Right atrium auricular region (tissue), 2 donors: ENCODE measurements at regions not wholly inside any gene's neighbourhood (a gene's known extent, or its start where the extent isn't known, plus 50 kb on each side); places are given as distances from the start of the nearest gene placed in this dataset.
"Not testable (repeated sequence)": the region's sequence is repeated elsewhere in the genome, so short reads cannot be mapped to it uniquely, and the experiment has no call there.

ENCODE experiments used
- DNase-seq: peaks from one replicate; pipeline ENCODE4 v3.0.0-alpha.2; 2019; ENCODE audit warnings: low spot score
- H3K27ac ChIP-seq, 2 donors: fragments of 200-600 bp; sonication (generic); 1 replicate in 1 of 2; 2 replicates in 1 of 2; pipeline ENCODE4 v1.5.1; 2016 to 2019
- H3K27me3 ChIP-seq, 2 donors: fragments of 200-600 bp; sonication (generic); one replicate each; pipeline versions ENCODE4 v1.5.1 to v1.6.0; 2017 to 2019
- H3K36me3 ChIP-seq: fragments of 200-600 bp; sonication (generic); one replicate; pipeline ENCODE4 v1.5.1; 2016
- H3K4me1 ChIP-seq, 2 donors: fragments of 200-600 bp; sonication (generic); one replicate each; pipeline versions ENCODE4 v1.5.1 to v1.6.0; 2017 to 2019
- H3K4me3 ChIP-seq, 2 donors: fragments of 200-600 bp; sonication (generic); 1 replicate in 1 of 2; 2 replicates in 1 of 2; pipeline ENCODE4 v1.5.1; 2017 to 2019; ENCODE audit warnings: mild to moderate bottlenecking in 1 of 2, moderate library complexity in 1 of 2
- H3K9me3 ChIP-seq, 2 donors: fragments of 200-600 bp; sonication (generic); one replicate each; pipeline ENCODE4 v1.5.1; 2019
- CTCF ChIP-seq, 2 donors: fragments of 200-600 bp; sonication (generic); IDR thresholded peaks; one replicate each; pipeline ENCODE4 v1.5.1; 2019; ENCODE audit warnings: antibody characterized with exemption in 2 of 2

DNA sequence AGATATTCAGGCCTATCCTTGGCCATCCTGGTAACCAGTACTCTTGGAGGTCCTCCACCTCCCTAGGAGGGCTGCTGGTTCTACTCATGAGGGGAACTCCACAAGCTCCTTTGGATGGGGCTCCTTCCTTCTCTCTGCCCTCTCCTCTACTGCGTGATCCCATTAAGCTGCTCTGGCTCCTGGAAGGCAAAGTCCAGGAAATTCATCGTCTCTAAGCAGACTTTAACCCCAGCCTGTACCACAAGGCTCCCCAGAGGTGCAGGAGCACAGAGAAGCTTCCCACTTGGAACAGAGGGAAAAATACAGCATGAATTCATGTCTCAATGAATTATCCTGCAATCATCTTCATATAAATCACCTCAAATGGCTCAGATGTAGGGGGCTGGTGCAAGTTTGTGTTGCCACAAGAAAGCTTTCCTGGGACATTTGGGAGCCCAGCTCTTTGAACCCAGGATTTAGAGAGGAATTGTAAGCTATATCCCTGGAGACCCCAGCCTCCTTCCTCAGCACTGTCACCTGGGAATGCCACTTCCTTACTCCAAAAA is 355.4 kb downstream of the CDC5L start:
- Histone ChIP-seq H3K27me3 (no peaks in the 10 kb centered on the region), H3K4me3 (no peak overlapping the region), H3K36me3 (no peaks in the 10 kb centered on the region), H3K27ac (no peak overlapping the region), H3K4me1 (no peaks in the 10 kb centered on the region), H3K9me3 (peaks cover 0 to 7% of the 10 kb centered on the region in 2 donors)
- DNase-seq, result no peak
- TF ChIP-seq CTCF (IDR thresholded peaks at IDR 0.05), result no peak

- not testable (repeated sequence) for DNase-seq, H3K4me1 ChIP-seq, H3K27me3 ChIP-seq, H3K36me3 ChIP-seq, H3K4me3 ChIP-seq, H3K27ac ChIP-seq
- H3K9me3 ChIP-seq, result peaks cover 0 to 23% of the 10 kb centered on the region in 2 donors
Measured at GRCh38 chr6:44760116-44760515, 372.6 kb downstream of the CDC5L start.

GRCh38 chr6:44761046-44761445 is 373.5 kb downstream of the CDC5L start:
- no peak overlapping the region for H3K4me3 ChIP-seq
- H3K36me3 ChIP-seq, result no peaks in the 10 kb centered on the region
- no peaks in the 10 kb centered on the region for H3K4me1 ChIP-seq
- TF ChIP-seq CTCF (IDR thresholded peaks at IDR 0.05), result no peak
- DNase-seq, result no peak
- H3K27me3 ChIP-seq, result no peaks in the 10 kb centered on the region
- H3K27ac ChIP-seq, result no peak overlapping the region
- peaks cover 0 to 23% of the 10 kb centered on the region in 2 donors for H3K9me3 ChIP-seq

DNA sequence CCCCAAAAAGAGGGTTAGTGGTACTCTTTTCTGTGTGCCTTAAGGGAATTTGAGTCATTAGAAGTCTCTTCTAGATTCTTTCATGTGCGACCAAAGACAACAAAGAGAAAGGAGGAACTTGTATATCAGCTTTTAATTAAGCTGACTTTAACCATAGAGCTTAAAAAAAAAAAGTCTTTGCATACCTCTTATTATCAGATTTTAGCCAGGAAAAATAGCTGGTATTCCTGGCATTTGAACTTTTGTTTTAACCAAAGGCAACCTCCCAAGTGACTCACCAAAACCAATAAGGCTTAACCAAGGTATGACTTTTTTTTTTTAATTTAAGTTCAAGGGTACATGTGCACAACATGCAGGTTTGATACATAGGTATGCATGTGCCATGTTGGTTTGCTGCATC is 375.0 kb downstream of the CDC5L start:
- peaks cover 0 to 23% of the 10 kb centered on the region in 2 donors for H3K9me3 ChIP-seq
- H3K27me3 ChIP-seq, result no peaks in the 10 kb centered on the region
- H3K27ac ChIP-seq, result no peak overlapping the region
- no peak for DNase-seq
- H3K4me1 ChIP-seq, result no peaks in the 10 kb centered on the region
- no peak for TF ChIP-seq CTCF (IDR thresholded peaks at IDR 0.05)
- no peaks in the 10 kb centered on the region for H3K36me3 ChIP-seq
- no peak overlapping the region for H3K4me3 ChIP-seq

DNA sequence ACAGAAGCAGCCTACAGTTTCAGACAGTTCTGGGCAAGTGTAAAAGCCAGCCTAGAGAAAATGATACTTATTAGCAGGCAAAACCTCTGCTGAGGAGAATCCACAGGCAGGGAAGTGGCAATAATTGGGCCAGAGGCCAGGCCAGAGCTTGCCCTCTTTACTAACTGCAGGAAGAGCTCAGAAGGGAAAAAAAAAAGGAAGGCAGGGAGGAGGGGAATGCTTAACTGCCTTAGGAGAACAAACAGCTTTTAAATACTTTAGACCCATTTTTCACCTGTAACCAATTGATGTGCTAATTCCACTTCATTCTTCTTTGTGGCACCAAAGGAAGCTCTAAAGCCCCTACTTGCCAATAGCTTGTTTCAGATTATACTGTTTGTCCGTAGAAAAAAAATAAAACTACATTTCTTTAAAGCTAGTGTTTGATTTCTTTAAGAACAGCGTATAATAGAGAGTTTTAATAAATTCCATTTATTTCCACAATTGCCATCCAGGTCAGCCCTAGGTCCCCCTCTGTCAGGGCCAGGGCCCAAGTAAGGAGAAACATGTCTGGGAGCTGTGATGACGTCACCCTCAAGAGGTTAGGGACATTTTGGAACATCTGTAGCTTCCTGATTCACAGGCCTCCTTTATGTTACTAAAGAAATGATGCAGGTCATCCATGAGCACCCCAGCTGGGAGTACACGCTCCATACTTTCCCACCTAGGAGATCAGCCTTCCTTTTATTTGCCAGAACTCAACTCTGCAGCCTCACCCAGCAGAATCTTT is 384.3 kb downstream of the CDC5L start:
- Histone ChIP-seq H3K9me3 (peaks cover 0 to 7% of the 10 kb centered on the region in 2 donors), H3K36me3 (no peaks in the 10 kb centered on the region), H3K4me3 (no peak overlapping the region), H3K4me1 (no peaks in the 10 kb centered on the region), H3K27me3 (no peaks in the 10 kb centered on the region), H3K27ac (no peak overlapping the region)
- no peak for DNase-seq
- no peak for TF ChIP-seq CTCF (IDR thresholded peaks at IDR 0.05)

GRCh38 chr6:44772838-44773237 is 385.3 kb downstream of the CDC5L start:
- H3K27ac ChIP-seq, result no peak overlapping the region
- no peaks in the 10 kb centered on the region for H3K27me3 ChIP-seq
- no peak overlapping the region for H3K4me3 ChIP-seq
- H3K36me3 ChIP-seq, result no peaks in the 10 kb centered on the region
- peaks cover 0 to 7% of the 10 kb centered on the region in 2 donors for H3K9me3 ChIP-seq
- TF ChIP-seq CTCF (IDR thresholded peaks at IDR 0.05), result no peak
- H3K4me1 ChIP-seq, result no peaks in the 10 kb centered on the region
- DNase-seq, result no peak
